B cell (primary cell): ENCODE measurements at regions not wholly inside any gene's neighbourhood (a gene's known extent, or its start where the extent isn't known, plus 50 kb on each side); places are given as distances from the start of the nearest gene placed in this dataset.

Source experiments
- ATAC-seq: fragments of 200-7000 bp; cut with Tn5 transposase; one replicate; pipeline ENCODE4 v1.10.0; 2021; ENCODE audit warnings: low read depth, mild to moderate bottlenecking, moderate number of reproducible peaks, moderate library complexity
- CTCF ChIA-PET: fragments of 350-600 bp; sonication (Branson Sonifier 250); formaldehyde crosslinking; loops from one replicate; lab custom pipeline; 2021; ENCODE audit warnings: antibody characterized with exemption, inconsistent platforms; lab: Charles Lee
- POLR2A ChIA-PET: fragments of 350-600 bp; sonication (Branson Sonifier 250); formaldehyde crosslinking; loops from one replicate; lab custom pipeline; 2021; ENCODE audit warnings: antibody characterized with exemption; lab: Charles Lee
- DNase-seq: peaks from one replicate; pipeline ENCODE4 v3.0.0; 2013
- H2AFZ ChIP-seq: 2 replicates; pipeline ENCODE4 v1.6.1; 2012; ENCODE audit warnings: mild to moderate bottlenecking, low read depth, low read length; ENCODE audit not compliant: insufficient read depth, poor library complexity, severe bottlenecking
- H3K27ac ChIP-seq, 2 donors: 1 replicate in 1 of 2; 2 replicates in 1 of 2; pipeline ENCODE4 v1.5.1; 2012 to 2013; ENCODE audit warnings: low read length in 2 of 2, mild to moderate bottlenecking in 2 of 2, moderate library complexity in 1 of 2
- H3K27me3 ChIP-seq, 4 experiments: fragments of 200-600 bp in 1 of 4; sonication (generic) in 1 of 4; replicated peaks in 1 of 4; 1 replicate in 2 of 4; 2 replicates in 2 of 4; pipeline versions ENCODE4 v1.6.1 to v1.7.0; 2013 to 2016; ENCODE audit warnings: low read length in 3 of 4, mild to moderate bottlenecking in 2 of 4, mixed read lengths in 1 of 4, moderate library complexity in 1 of 4; ENCODE audit not compliant: insufficient read depth in 4 of 4, control insufficient read depth in 3 of 4; ENCODE audit errors: control extremely low read depth in 1 of 4
- H3K36me3 ChIP-seq, 2 experiments: replicated peaks in 1 of 2; 1 replicate in 1 of 2; 2 replicates in 1 of 2; pipeline versions ENCODE4 v1.6.1 to v1.7.1; 2013; ENCODE audit warnings: low read length in 1 of 2; ENCODE audit not compliant: insufficient read depth in 2 of 2, control insufficient read depth in 1 of 2; ENCODE audit errors: control extremely low read depth in 1 of 2, extremely low read depth in 1 of 2
- H3K4me1 ChIP-seq, 2 donors: fragments of 200-600 bp in 1 of 2; sonication (generic) in 1 of 2; 1 replicate in 1 of 2; 2 replicates in 1 of 2; pipeline versions ENCODE4 v1.5.1 to v1.6.1; 2013 to 2017; ENCODE audit warnings: low read length in 2 of 2; ENCODE audit not compliant: control insufficient read depth in 2 of 2, insufficient read depth in 2 of 2
- H3K4me2 ChIP-seq: replicated peaks from 2 replicates; pipeline ENCODE3; 2012; ENCODE audit warnings: mild to moderate bottlenecking, low read depth, low read length; ENCODE audit not compliant: poor library complexity, severe bottlenecking
- H3K4me3 ChIP-seq, 5 experiments: fragments of 200-600 bp in 1 of 5; sonication (generic) in 1 of 5; 1 replicate in 3 of 5; 2 replicates in 2 of 5; pipeline versions ENCODE4 v1.5.1 to v1.7.0; 2011 to 2016; ENCODE audit warnings: low read length in 4 of 5, mild to moderate bottlenecking in 4 of 5, low read depth in 2 of 5, control low read depth in 1 of 5, moderate library complexity in 1 of 5; ENCODE audit not compliant: insufficient read depth in 1 of 5; ENCODE audit errors: control extremely low read depth in 1 of 5, extremely low read depth in 1 of 5
- H3K79me2 ChIP-seq: fragments of 200-600 bp; sonication (generic); one replicate; pipeline ENCODE4 v1.6.0; 2016; ENCODE audit warnings: low read length; ENCODE audit not compliant: control insufficient read depth, insufficient read depth
- H3K9ac ChIP-seq: fragments of 200-600 bp; sonication (generic); 2 replicates; pipeline ENCODE4 v1.6.1; 2017; ENCODE audit warnings: mild to moderate bottlenecking, low read length, moderate library complexity
- H3K9me3 ChIP-seq, 3 donors: one replicate each; pipeline versions ENCODE4 v1.6.1 to v1.7.1; 2013; ENCODE audit warnings: low read length in 2 of 3; ENCODE audit not compliant: control insufficient read depth in 2 of 3, insufficient read depth in 1 of 3; ENCODE audit errors: control extremely low read depth in 1 of 3
- H4K20me1 ChIP-seq: 2 replicates; pipeline ENCODE4 v1.6.0; 2012; ENCODE audit warnings: mild to moderate bottlenecking, low read length; ENCODE audit not compliant: insufficient read depth, control insufficient read depth, poor library complexity, severe bottlenecking
- H3K27ac Mint-ChIP-seq: one replicate; pipeline ENCODE4 v1.8.0; 2021; ENCODE audit warnings: mixed read lengths
- H3K27me3 Mint-ChIP-seq: one replicate; pipeline ENCODE4 v1.8.0; 2021; ENCODE audit warnings: mixed read lengths
- H3K4me1 Mint-ChIP-seq: one replicate; pipeline ENCODE4 v1.8.0; 2021; ENCODE audit warnings: mixed read lengths
- H3K4me3 Mint-ChIP-seq: one replicate; pipeline ENCODE4 v1.8.0; 2021; ENCODE audit warnings: mixed read lengths
- H3K9me3 Mint-ChIP-seq: one replicate; pipeline ENCODE4 v1.8.0; 2022; ENCODE audit warnings: mixed read lengths; ENCODE audit not compliant: insufficient read depth
- EZH2 ChIP-seq: IDR thresholded peaks from 2 replicates; pipeline ENCODE4 v1.6.1; 2012; ENCODE audit warnings: borderline replicate concordance, low read depth, mild to moderate bottlenecking, moderate library complexity, low read length; ENCODE audit not compliant: insufficient read depth, poor library complexity, severe bottlenecking
- WGBS: methylation state at CpG from one replicate; pipeline ENCODE4 v1.1.5; 2013; ENCODE audit warnings: missing lambda C conversion rate; ENCODE audit not compliant: insufficient coverage; 5-methylcytosine and 5-hydroxymethylcytosine counted together
- intact Hi-C: fragments of 100-400 bp; cut with micrococcal nuclease; formaldehyde crosslinking; loops from one replicate; pipeline ENCODE4 v1.10.0; 2022
- TF ChIP-seq, protein P1 (sequence below): fragments of 200-600 bp; IDR thresholded peaks from one replicate; pipeline ENCODE4 v1.8.0; 2022; ENCODE audit warnings: antibody characterized with exemption, mild to moderate bottlenecking

DNA sequence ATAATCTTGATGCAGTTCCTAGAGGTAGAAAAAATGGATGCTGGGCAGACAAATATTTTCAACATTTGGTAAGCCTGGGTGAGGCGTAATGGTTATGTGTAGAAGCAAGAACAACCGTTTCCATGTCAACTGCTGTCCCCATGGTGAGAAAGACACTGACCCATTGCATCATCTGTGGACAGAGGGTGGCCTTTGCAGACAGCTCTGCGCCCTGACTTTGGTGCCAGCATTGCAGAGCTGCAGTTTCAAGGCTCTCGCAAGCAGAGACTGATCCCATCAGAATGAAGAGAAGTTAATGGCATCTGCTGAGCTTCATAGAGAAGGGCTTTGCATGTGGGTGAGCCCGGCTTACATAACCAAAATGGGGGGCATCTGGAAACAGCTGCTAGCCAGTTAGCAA, 179.0 kb upstream of the ADRA1B start:
- H3K4me1 ChIP-seq = peaks cover 28 to 32% of the 10 kb centered on the region in 2 donors
- H3K9me3 ChIP-seq = peaks cover 0 to 4% (median 0%) of the 10 kb centered on the region in 3 donors
- intact Hi-C loops = no loop called here
- no peak overlapping the region for H3K9ac ChIP-seq
- ChIA-PET POLR2A (no interaction called here), CTCF (no interaction called here)
- no peak overlapping the region for H3K27ac ChIP-seq
- Mint-ChIP-seq H3K9me3 (no peaks in the 10 kb centered on the region), H3K27ac (no peak overlapping the region), H3K4me3 (no peak overlapping the region), H3K27me3 (peaks cover 43% of the 10 kb centered on the region), H3K4me1 (peaks cover 18% of the 10 kb centered on the region)
- ATAC-seq = no peak
- WGBS = 95% methylated on average over 5 of the region's 5 CpGs
- no peak for DNase-seq
- no peak overlapping the region for H2AFZ ChIP-seq
- no peak for TF ChIP-seq EZH2
- TF ChIP-seq, protein P1, sequence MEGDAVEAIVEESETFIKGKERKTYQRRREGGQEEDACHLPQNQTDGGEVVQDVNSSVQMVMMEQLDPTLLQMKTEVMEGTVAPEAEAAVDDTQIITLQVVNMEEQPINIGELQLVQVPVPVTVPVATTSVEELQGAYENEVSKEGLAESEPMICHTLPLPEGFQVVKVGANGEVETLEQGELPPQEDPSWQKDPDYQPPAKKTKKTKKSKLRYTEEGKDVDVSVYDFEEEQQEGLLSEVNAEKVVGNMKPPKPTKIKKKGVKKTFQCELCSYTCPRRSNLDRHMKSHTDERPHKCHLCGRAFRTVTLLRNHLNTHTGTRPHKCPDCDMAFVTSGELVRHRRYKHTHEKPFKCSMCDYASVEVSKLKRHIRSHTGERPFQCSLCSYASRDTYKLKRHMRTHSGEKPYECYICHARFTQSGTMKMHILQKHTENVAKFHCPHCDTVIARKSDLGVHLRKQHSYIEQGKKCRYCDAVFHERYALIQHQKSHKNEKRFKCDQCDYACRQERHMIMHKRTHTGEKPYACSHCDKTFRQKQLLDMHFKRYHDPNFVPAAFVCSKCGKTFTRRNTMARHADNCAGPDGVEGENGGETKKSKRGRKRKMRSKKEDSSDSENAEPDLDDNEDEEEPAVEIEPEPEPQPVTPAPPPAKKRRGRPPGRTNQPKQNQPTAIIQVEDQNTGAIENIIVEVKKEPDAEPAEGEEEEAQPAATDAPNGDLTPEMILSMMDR = no peak
- H3K4me2 ChIP-seq = no peak overlapping the region
- no peak overlapping the region for H3K4me3 ChIP-seq
- H3K36me3 ChIP-seq = no peaks in the 10 kb centered on the region
- H4K20me1 ChIP-seq = no peaks in the 10 kb centered on the region
- H3K27me3 ChIP-seq = peaks cover 0 to 24% (median 8%) of the 10 kb centered on the region in 4 experiments
- H3K79me2 ChIP-seq = no peaks in the 10 kb centered on the region

DNA sequence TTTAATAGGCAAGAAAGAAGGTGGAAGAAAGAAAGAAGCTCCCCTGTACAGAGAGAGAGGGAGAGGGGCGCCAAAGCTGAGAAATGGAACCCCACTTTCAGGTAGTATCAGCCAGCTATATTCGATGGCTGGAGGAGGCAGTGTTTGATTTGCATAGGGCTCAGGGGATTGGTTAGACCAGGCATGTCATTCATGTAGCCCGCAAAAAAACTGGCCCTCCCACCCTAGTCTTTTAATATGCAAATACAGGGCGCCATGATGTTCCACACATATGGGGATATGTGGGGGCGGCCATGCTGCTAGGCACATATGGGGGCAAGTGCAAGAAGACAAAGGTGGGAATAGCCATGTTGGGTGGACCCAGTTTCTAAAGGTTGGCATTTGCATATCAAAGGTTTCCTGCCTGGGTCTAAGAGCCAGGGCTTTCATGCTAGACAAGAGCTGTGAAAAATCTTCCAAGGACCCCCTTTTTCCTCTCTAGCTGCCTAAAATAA, 174.4 kb upstream of the ADRA1B start:
- intact Hi-C loops = no loop called here
- H3K9ac ChIP-seq = no peak overlapping the region
- ChIA-PET POLR2A (no interaction called here), CTCF (no interaction called here)
- H3K36me3 ChIP-seq = no peaks in the 10 kb centered on the region
- no peaks in the 10 kb centered on the region for H3K79me2 ChIP-seq
- Mint-ChIP-seq H3K4me1 (no peaks in the 10 kb centered on the region), H3K27ac (no peak overlapping the region), H3K27me3 (peaks cover 28% of the 10 kb centered on the region), H3K9me3 (no peaks in the 10 kb centered on the region), H3K4me3 (no peak overlapping the region)
- H3K4me2 ChIP-seq = no peak overlapping the region
- no peak overlapping the region for H3K4me3 ChIP-seq
- H4K20me1 ChIP-seq = no peaks in the 10 kb centered on the region
- TF ChIP-seq, protein P1 = no peak
- no peak for TF ChIP-seq EZH2
- no peak overlapping the region for H3K27ac ChIP-seq
- no peak overlapping the region for H2AFZ ChIP-seq
- WGBS = 100% methylated on average over 3 of the region's 5 CpGs
- peaks cover 0 to 4% of the 10 kb centered on the region in 2 donors for H3K4me1 ChIP-seq
- DNase-seq (no peak), ATAC-seq (no peak)
- H3K27me3 ChIP-seq = peaks cover 0 to 13% (median 0%) of the 10 kb centered on the region in 4 experiments
- peaks cover 0 to 7% (median 0%) of the 10 kb centered on the region in 3 donors for H3K9me3 ChIP-seq
